H1 (cell line): ENCODE measurements at regions not wholly inside any gene's neighbourhood (a gene's known extent, or its start where the extent isn't known, plus 50 kb on each side); places are given as distances from the start of the nearest gene placed in this dataset.
A peak's percentile ranks its signal among the peaks of the same experiment; 100 is the strongest.

ENCODE experiments used
- CTCF ChIA-PET: fragments of 300-600 bp; sonication (Branson Sonifier 250); formaldehyde crosslinking; loops from one replicate; lab custom pipeline; 2021; ENCODE audit not compliant: partially characterized antibody; lab: Charles Lee
- POLR2A ChIA-PET: fragments of 300-600 bp; sonication (Branson Sonifier 250); formaldehyde crosslinking; loops from one replicate; lab custom pipeline; 2021; ENCODE audit warnings: inconsistent platforms; ENCODE audit not compliant: partially characterized antibody; lab: Charles Lee
- DNase-seq, 2 experiments: peaks; one replicate each; pipeline versions ENCODE4 v3.0.0 to v3.0.0-alpha.2; 2010 to 2022; ENCODE audit warnings: low spot score in 2 of 2, low read depth in 1 of 2, mixed read lengths in 1 of 2
- FAIRE-seq: peaks from 2 replicates; lab custom pipeline; 2011; peaks lifted over from hg19 to GRCh38; lab: Jason Lieb, UNC
- H2AFZ ChIP-seq: 2 replicates; pipeline ENCODE4 v1.8.1; 2012; ENCODE audit warnings: low read length, inconsistent platforms
- H2AK5ac ChIP-seq: 2 replicates; pipeline ENCODE4 v1.6.1; 2013; ENCODE audit warnings: low read depth, low read length
- H2BK120ac ChIP-seq: replicated peaks from 2 replicates; pipeline ENCODE3; 2013; ENCODE audit warnings: low read depth, low read length, inconsistent platforms
- H2BK12ac ChIP-seq: 2 replicates; pipeline ENCODE4 v1.6.1; 2013; ENCODE audit warnings: low read depth, low read length
- H2BK15ac ChIP-seq: 2 replicates; pipeline ENCODE4 v1.6.1; 2013; ENCODE audit warnings: low read length
- H2BK20ac ChIP-seq: 2 replicates; pipeline ENCODE4 v1.6.1; 2013; ENCODE audit warnings: low read length
- H2BK5ac ChIP-seq: 2 replicates; pipeline ENCODE4 v1.6.1; 2013; ENCODE audit warnings: low read depth, low read length
- H3K14ac ChIP-seq: 2 replicates; pipeline ENCODE4 v1.6.1; 2013; ENCODE audit warnings: inconsistent platforms; ENCODE audit not compliant: insufficient read length
- H3K18ac ChIP-seq: 2 replicates; pipeline ENCODE4 v1.6.1; 2013; ENCODE audit warnings: low read length; ENCODE audit errors: extremely low read depth
- H3K23ac ChIP-seq: 2 replicates; pipeline ENCODE4 v1.6.1; 2013; ENCODE audit warnings: inconsistent platforms; ENCODE audit not compliant: insufficient read length
- H3K23me2 ChIP-seq: 2 replicates; pipeline ENCODE4 v1.6.1; 2013; ENCODE audit warnings: low read depth, low read length
- H3K27ac ChIP-seq: 2 replicates; pipeline ENCODE4 v1.6.1; 2011; ENCODE audit warnings: low read depth, low read length, inconsistent platforms
- H3K27me3 ChIP-seq, 4 experiments: replicated peaks in 1 of 4; 1 replicate in 1 of 4; 2 replicates in 3 of 4; pipeline versions ENCODE4 v1.6.1 to v1.8.1; 2011 to 2013; ENCODE audit warnings: low read length in 3 of 4, mild to moderate bottlenecking in 3 of 4, inconsistent platforms in 2 of 4, mixed read lengths in 2 of 4, moderate library complexity in 1 of 4; ENCODE audit not compliant: control insufficient read depth in 3 of 4, insufficient read depth in 3 of 4; ENCODE audit errors: extremely low read depth in 1 of 4
- H3K36me3 ChIP-seq, 4 experiments: 2 replicates each; pipeline versions ENCODE4 v1.6.1 to v1.8.1; 2011 to 2013; ENCODE audit warnings: mild to moderate bottlenecking in 4 of 4, low read length in 3 of 4, moderate library complexity in 2 of 4, control low read depth in 1 of 4, inconsistent platforms in 1 of 4; ENCODE audit not compliant: insufficient read depth in 4 of 4, control insufficient read depth in 2 of 4
- H3K4ac ChIP-seq: replicated peaks from 2 replicates; pipeline ENCODE3; 2013; ENCODE audit warnings: low read length, low read depth, mixed read lengths, inconsistent platforms; ENCODE audit not compliant: insufficient read length
- H3K4me1 ChIP-seq, 4 experiments: replicated peaks in 1 of 4; 1 replicate in 1 of 4; 2 replicates in 3 of 4; pipeline versions ENCODE4 v1.6.1 to v1.8.1; 2011 to 2013; ENCODE audit warnings: low read length in 3 of 4, inconsistent platforms in 2 of 4, mixed read lengths in 1 of 4; ENCODE audit not compliant: insufficient read depth in 4 of 4, control insufficient read depth in 3 of 4
- H3K4me2 ChIP-seq, 2 experiments: 2 replicates each; pipeline versions ENCODE4 v1.6.1 to v1.8.1; 2011 to 2013; ENCODE audit warnings: low read depth in 2 of 2, low read length in 2 of 2, control low read depth in 1 of 2, inconsistent platforms in 1 of 2, mild to moderate bottlenecking in 1 of 2; ENCODE audit not compliant: insufficient read depth in 1 of 2
- H3K4me3 ChIP-seq, 4 experiments: fragments of 200-600, 300-600 bp in 1 of 4; sonication (generic), shearing (Covaris generic), sonication (Bioruptor Twin) in 1 of 4; 2 replicates each; pipeline versions ENCODE4 v1.5.1 to v1.8.1; 2011 to 2016; ENCODE audit warnings: low read length in 4 of 4, low read depth in 3 of 4, control low read depth in 2 of 4, inconsistent platforms in 2 of 4, mild to moderate bottlenecking in 2 of 4, mixed read lengths in 1 of 4, moderate library complexity in 1 of 4; ENCODE audit not compliant: insufficient read depth in 2 of 4; ENCODE audit errors: extremely low read depth in 1 of 4
- H3K56ac ChIP-seq: replicated peaks from 2 replicates; pipeline ENCODE3; 2013; ENCODE audit warnings: low read depth, mild to moderate bottlenecking, mixed read lengths, low read length, inconsistent platforms; ENCODE audit not compliant: insufficient read length
- H3K79me1 ChIP-seq: 2 replicates; pipeline ENCODE4 v1.6.1; 2013; ENCODE audit warnings: low read depth, low read length, control low read depth
- H3K79me2 ChIP-seq, 2 experiments: 2 replicates each; pipeline versions ENCODE4 v1.6.1 to v1.8.1; 2012 to 2013; ENCODE audit warnings: low read length in 2 of 2, mild to moderate bottlenecking in 2 of 2, inconsistent platforms in 1 of 2; ENCODE audit not compliant: insufficient read depth in 2 of 2, control insufficient read depth in 1 of 2
- H3K9ac ChIP-seq, 4 experiments: replicated peaks in 1 of 4; 1 replicate in 1 of 4; 2 replicates in 3 of 4; pipeline versions ENCODE4 v1.6.1 to v1.8.1; 2011 to 2013; ENCODE audit warnings: low read depth in 3 of 4, low read length in 3 of 4, control low read depth in 2 of 4, mild to moderate bottlenecking in 2 of 4, moderate library complexity in 2 of 4, inconsistent platforms in 1 of 4; ENCODE audit errors: extremely low read depth in 1 of 4
- H3K9me3 ChIP-seq, 2 experiments: 2 replicates each; pipeline versions ENCODE4 v1.6.1 to v1.8.1; 2012 to 2013; ENCODE audit warnings: mild to moderate bottlenecking in 2 of 2, moderate library complexity in 2 of 2, control low read depth in 1 of 2, inconsistent platforms in 1 of 2, low read depth in 1 of 2, low read length in 1 of 2, mixed read lengths in 1 of 2; ENCODE audit not compliant: insufficient read depth in 2 of 2
- H4K20me1 ChIP-seq, 2 experiments: replicated peaks in 1 of 2; 2 replicates each; pipeline versions ENCODE3 to v1.8.1; 2011 to 2013; ENCODE audit warnings: inconsistent platforms in 2 of 2, low read length in 2 of 2, mild to moderate bottlenecking in 1 of 2; ENCODE audit not compliant: insufficient read depth in 2 of 2, control insufficient read depth in 1 of 2
- H4K5ac ChIP-seq: 2 replicates; pipeline ENCODE4 v1.6.1; 2013; ENCODE audit warnings: low read length, low read depth, mixed read lengths, inconsistent platforms; ENCODE audit not compliant: insufficient read length
- H4K8ac ChIP-seq: 2 replicates; pipeline ENCODE4 v1.8.0; 2013; ENCODE audit warnings: mild to moderate bottlenecking, moderate library complexity, low read length, inconsistent platforms; ENCODE audit not compliant: insufficient read depth; ENCODE audit errors: extremely low read depth
- H4K91ac ChIP-seq: replicated peaks from 2 replicates; pipeline ENCODE3; 2013; ENCODE audit warnings: low read length, mixed read lengths, inconsistent platforms; ENCODE audit not compliant: insufficient read length
- EZH2 ChIP-seq: fragments of 200-600 bp; sonication (generic); IDR thresholded peaks from 2 replicates; pipeline ENCODE4 v1.7.1; 2012; ENCODE audit warnings: low read depth, mild to moderate bottlenecking, moderate library complexity, low read length, inconsistent platforms; ENCODE audit not compliant: severe bottlenecking
- FOSL1 ChIP-seq: IDR thresholded peaks from 2 replicates; pipeline ENCODE4 v1.6.1; 2011; ENCODE audit warnings: mild to moderate bottlenecking, low read depth, low read length, moderate library complexity; ENCODE audit not compliant: insufficient read depth
- POLR2A ChIP-seq, 2 experiments: IDR thresholded peaks; 1 replicate in 1 of 2; 2 replicates in 1 of 2; pipeline ENCODE4 v1.6.1; 2011; ENCODE audit warnings: low read depth in 2 of 2, low read length in 2 of 2, mild to moderate bottlenecking in 2 of 2; ENCODE audit errors: control extremely low read depth in 1 of 2
- RXRA ChIP-seq: IDR thresholded peaks from 2 replicates; pipeline ENCODE4 v1.6.1; 2011; ENCODE audit warnings: low read depth, mild to moderate bottlenecking, low read length, moderate library complexity; ENCODE audit not compliant: insufficient read depth
- SP2 ChIP-seq: IDR thresholded peaks from 2 replicates; pipeline ENCODE4 v1.6.1; 2012; ENCODE audit warnings: mild to moderate bottlenecking, low read length, inconsistent platforms
- TEAD4 ChIP-seq: IDR thresholded peaks from 2 replicates; pipeline ENCODE4 v1.6.1; 2012; ENCODE audit warnings: low read depth, low read length, inconsistent platforms, mixed read lengths
- YY1 ChIP-seq: IDR thresholded peaks from 2 replicates; pipeline ENCODE4 v1.6.1; 2011; ENCODE audit warnings: low read depth, mild to moderate bottlenecking, low read length
- ZNF274 ChIP-seq: IDR thresholded peaks from 2 replicates; pipeline ENCODE4 v1.7.0; 2012; ENCODE audit warnings: low read length, borderline replicate concordance; ENCODE audit errors: extremely low read depth
- WGBS, 2 experiments: shearing (Covaris generic) in 1 of 2; methylation state at CpG; one replicate each; pipeline versions ENCODE4 v1.1.6 to v1.1.7; 2013 to 2015; ENCODE audit warnings: low lambda C conversion rate in 2 of 2, mixed read lengths in 2 of 2, inconsistent platforms in 1 of 2, low coverage in 1 of 2, missing lambda C conversion rate in 1 of 2; ENCODE audit not compliant: insufficient replicate concordance in 2 of 2, insufficient coverage in 1 of 2, insufficient read length in 1 of 2; ENCODE audit errors: extremely low coverage in 1 of 2, missing lambda C conversion rate in 1 of 2; 5-methylcytosine and 5-hydroxymethylcytosine counted together

DNA sequence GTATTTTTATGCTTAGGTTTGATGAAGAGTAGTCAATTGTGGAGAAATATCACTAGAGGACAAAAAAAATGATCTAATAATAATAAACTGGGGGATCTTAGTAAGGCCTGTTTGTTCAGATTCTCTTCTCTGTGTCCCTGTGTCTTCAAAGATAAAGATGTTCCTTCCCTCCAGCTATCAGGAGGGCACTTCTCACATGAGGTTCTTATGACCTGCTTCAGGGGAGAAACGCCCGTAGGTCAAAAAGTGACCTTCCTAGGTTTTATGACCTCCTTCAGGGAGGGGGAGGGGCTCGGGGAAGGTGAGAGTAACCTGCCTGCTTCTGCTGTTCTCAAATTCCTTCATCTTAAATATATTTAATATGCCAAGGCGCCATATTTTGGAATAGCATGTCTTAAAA, 89.2 kb upstream of the JADE1 start:
- no peak overlapping the region for H3K4me2 ChIP-seq
- WGBS, 2 experiments = 79% methylated on average over 4 of the region's 4 CpGs; no CpG with 5 or more reads in 1 of the 2 experiments
- FAIRE-seq (no peak), DNase-seq (no peak)
- H2AK5ac ChIP-seq = no peak overlapping the region
- 0 out of 2 replicates have a peak overlapping the region, but pooled peaks have one; percentile 42 for H2AFZ ChIP-seq
- H3K4me1 ChIP-seq = peaks cover 1 to 7% (median 4%) of the 10 kb centered on the region in 4 experiments; a peak in 4 of 7 replicates
- no peaks in the 10 kb centered on the region for H3K9me3 ChIP-seq
- no peaks in the 10 kb centered on the region for H3K79me1 ChIP-seq
- no peak overlapping the region for H3K27ac ChIP-seq
- H2BK12ac ChIP-seq = no peak overlapping the region
- H3K36me3 ChIP-seq = no peaks in the 10 kb centered on the region
- no peaks in the 10 kb centered on the region for H3K27me3 ChIP-seq
- no peak overlapping the region for H2BK15ac ChIP-seq
- no peak overlapping the region for H2BK20ac ChIP-seq
- no peak overlapping the region for H3K18ac ChIP-seq
- no peak overlapping the region for H2BK120ac ChIP-seq
- H4K5ac ChIP-seq = no peak overlapping the region
- H2BK5ac ChIP-seq = no peak overlapping the region
- no peak for TF ChIP-seq ZNF274
- TF ChIP-seq YY1 = no peak
- TF ChIP-seq FOSL1 = no peak
- no peak for TF ChIP-seq RXRA
- no peak for TF ChIP-seq SP2
- no peak for TF ChIP-seq EZH2
- no peak for TF ChIP-seq TEAD4
- no peak for TF ChIP-seq POLR2A (IDR thresholded peaks at IDR 0.05; ENCODE audit: control extremely low read depth in 1 of 2, low read depth in 2 of 2, low read length in 2 of 2)
- TF ChIP-seq, all 59 proteins: peak for 0
- H3K4me3 ChIP-seq = no peak overlapping the region
- ChIA-PET POLR2A (no interaction called here), CTCF (interaction anchor here (0.8 to 1.9 kb wide), 2 partner anchors 13 to 38 kb away, joined by 3 to 6 read pairs; no protein-coding TSS in a partner anchor)
- no peaks in the 10 kb centered on the region for H3K79me2 ChIP-seq
- H3K23ac ChIP-seq = no peak overlapping the region
- H3K23me2 ChIP-seq = no peaks in the 10 kb centered on the region
- no peak overlapping the region for H4K8ac ChIP-seq
- H3K4ac ChIP-seq = no peak overlapping the region
- no peak overlapping the region for H3K56ac ChIP-seq
- no peak overlapping the region for H3K9ac ChIP-seq
- H3K14ac ChIP-seq = no peak overlapping the region
- no peak overlapping the region for H4K91ac ChIP-seq
- no peaks in the 10 kb centered on the region for H4K20me1 ChIP-seq
